OCI-LY3 (cell line): ENCODE measurements at regions not wholly inside any gene's neighbourhood (a gene's known extent, or its start where the extent isn't known, plus 50 kb on each side); places are given as distances from the start of the nearest gene placed in this dataset.

Experiments
- H2AFZ ChIP-seq: fragments of 200-600, 300-600 bp; shearing (Covaris generic); 2 replicates; pipeline ENCODE4 v1.6.0; 2014; ENCODE audit warnings: antibody characterized with exemption, low read depth, low read length
- H3K27ac ChIP-seq: fragments of 200-600, 300-600 bp; sonication (generic); 2 replicates; pipeline ENCODE4 v1.5.1; 2014; ENCODE audit warnings: mild to moderate bottlenecking, low read length, moderate library complexity, mixed read lengths
- H3K27me3 ChIP-seq: fragments of 200-600, 300-600 bp; sonication (generic); 2 replicates; pipeline ENCODE4 v1.6.1; 2014; ENCODE audit warnings: low read depth, low read length, mixed read lengths
- H3K36me3 ChIP-seq: fragments of 200-600, 300-600 bp; sonication (generic); replicated peaks from 2 replicates; pipeline ENCODE3; 2014; ENCODE audit warnings: low read depth, low read length, mixed read lengths
- H3K4me1 ChIP-seq: fragments of 300-600, 200-600 bp; sonication (generic); 2 replicates; pipeline ENCODE4 v1.6.1; 2014; ENCODE audit warnings: low read length, mixed read lengths
- H3K4me2 ChIP-seq: fragments of 200-600, 300-600 bp; sonication (generic); 2 replicates; pipeline ENCODE4 v1.6.1; 2014; ENCODE audit warnings: low read length, mixed read lengths
- H3K4me3 ChIP-seq: fragments of 300-600, 200-600 bp; sonication (generic); 2 replicates; pipeline ENCODE4 v1.5.1; 2014; ENCODE audit warnings: antibody characterized with exemption, mild to moderate bottlenecking, low read length, moderate library complexity
- H3K79me2 ChIP-seq: fragments of 300-600, 200-600 bp; shearing (Covaris generic); 2 replicates; pipeline ENCODE4 v1.6.1; 2014; ENCODE audit warnings: mild to moderate bottlenecking, low read length, mixed read lengths
- H3K9ac ChIP-seq: fragments of 300-600, 200-600 bp; shearing (Covaris generic); 2 replicates; pipeline ENCODE4 v1.6.0; 2014; ENCODE audit warnings: mild to moderate bottlenecking, low read length, moderate library complexity
- H3K9me3 ChIP-seq: fragments of 200-600, 300-600 bp; shearing (Covaris generic); 2 replicates; pipeline ENCODE4 v1.6.1; 2014; ENCODE audit warnings: low read length, mixed read lengths; ENCODE audit not compliant: insufficient read depth
- H4K20me1 ChIP-seq: fragments of 200-600, 300-600 bp; sonication (generic); 2 replicates; pipeline ENCODE4 v1.6.1; 2016; ENCODE audit warnings: low read length, mixed read lengths; ENCODE audit not compliant: insufficient read depth
- CTCF ChIP-seq: fragments of 200-600, 300-600 bp; sonication (generic); IDR thresholded peaks from 2 replicates; pipeline ENCODE4 v1.5.1; 2014; ENCODE audit warnings: antibody characterized with exemption, low read length, low read depth
- EZH2phosphoT487 ChIP-seq: fragments of 200-600 bp; shearing (Covaris generic); IDR thresholded peaks from 2 replicates; pipeline ENCODE4 v1.6.1; 2018; ENCODE audit warnings: antibody characterized with exemption, mixed run types, low read depth

- no peak for TF ChIP-seq EZH2phosphoT487
- TF ChIP-seq CTCF: no peak
- no peak overlapping the region for H3K4me3 ChIP-seq
- no peaks in the 10 kb centered on the region for H3K36me3 ChIP-seq
- H3K4me2 ChIP-seq: no peak overlapping the region
- H3K9ac ChIP-seq: no peak overlapping the region
- H3K27me3 ChIP-seq: no peaks in the 10 kb centered on the region
- no peaks in the 10 kb centered on the region for H3K9me3 ChIP-seq
- no peaks in the 10 kb centered on the region for H3K4me1 ChIP-seq
- no peak overlapping the region for H2AFZ ChIP-seq
- no peaks in the 10 kb centered on the region for H4K20me1 ChIP-seq
- no peaks in the 10 kb centered on the region for H3K79me2 ChIP-seq
- no peak overlapping the region for H3K27ac ChIP-seq
Measured at GRCh38 chr1:29713857-29714256, 477.5 kb downstream of the PTPRU start.

GRCh38 chr1:29712801-29713200 is 476.5 kb downstream of the PTPRU start:
- H3K4me1 ChIP-seq: no peaks in the 10 kb centered on the region
- H4K20me1 ChIP-seq: no peaks in the 10 kb centered on the region
- H3K27me3 ChIP-seq: no peaks in the 10 kb centered on the region
- no peak overlapping the region for H3K27ac ChIP-seq
- TF ChIP-seq CTCF: no peak
- no peak for TF ChIP-seq EZH2phosphoT487
- no peak overlapping the region for H3K4me2 ChIP-seq
- no peaks in the 10 kb centered on the region for H3K79me2 ChIP-seq
- no peak overlapping the region for H2AFZ ChIP-seq
- H3K36me3 ChIP-seq: no peaks in the 10 kb centered on the region
- no peak overlapping the region for H3K9ac ChIP-seq
- H3K9me3 ChIP-seq: no peaks in the 10 kb centered on the region
- no peak overlapping the region for H3K4me3 ChIP-seq

- no peaks in the 10 kb centered on the region for H3K27me3 ChIP-seq
- no peaks in the 10 kb centered on the region for H3K36me3 ChIP-seq
- no peak overlapping the region for H3K4me2 ChIP-seq
- no peak overlapping the region for H3K27ac ChIP-seq
- TF ChIP-seq CTCF (no peak), EZH2phosphoT487 (no peak)
- H2AFZ ChIP-seq: no peak overlapping the region
- H3K9me3 ChIP-seq: no peaks in the 10 kb centered on the region
- no peaks in the 10 kb centered on the region for H4K20me1 ChIP-seq
- H3K4me1 ChIP-seq: no peaks in the 10 kb centered on the region
- no peak overlapping the region for H3K9ac ChIP-seq
- no peak overlapping the region for H3K4me3 ChIP-seq
- H3K79me2 ChIP-seq: no peaks in the 10 kb centered on the region
Measured at GRCh38 chr1:29712284-29712651, 475.9 kb downstream of the PTPRU start.

- Histone ChIP-seq H3K36me3 (no peaks in the 10 kb centered on the region), H3K4me3 (no peak overlapping the region), H3K4me2 (no peak overlapping the region), H3K79me2 (no peaks in the 10 kb centered on the region), H3K9me3 (no peaks in the 10 kb centered on the region), H3K27ac (no peak overlapping the region), H4K20me1 (no peaks in the 10 kb centered on the region), H3K27me3 (no peaks in the 10 kb centered on the region), H3K4me1 (no peaks in the 10 kb centered on the region), H2AFZ (no peak overlapping the region), H3K9ac (no peak overlapping the region)
- no peak for TF ChIP-seq EZH2phosphoT487
Measured at GRCh38 chr1:29711582-29712283, 475.4 kb downstream of the PTPRU start.
